Stimulated activated CD8-positive, alpha-beta memory T cell treated with anti-CD3 and anti-CD28 coated beads, Interleukin-15, amount 100 ng/mL, for 48 hours (primary cell): ENCODE measurements at regions not wholly inside any gene's neighbourhood (a gene's known extent, or its start where the extent isn't known, plus 50 kb on each side); places are given as distances from the start of the nearest gene placed in this dataset.

Experiments
- DNase-seq, 2 donors: peaks; one replicate each; pipeline ENCODE4 v3.0.0-alpha.2; 2020; ENCODE audit warnings: low read depth in 2 of 2

DNA sequence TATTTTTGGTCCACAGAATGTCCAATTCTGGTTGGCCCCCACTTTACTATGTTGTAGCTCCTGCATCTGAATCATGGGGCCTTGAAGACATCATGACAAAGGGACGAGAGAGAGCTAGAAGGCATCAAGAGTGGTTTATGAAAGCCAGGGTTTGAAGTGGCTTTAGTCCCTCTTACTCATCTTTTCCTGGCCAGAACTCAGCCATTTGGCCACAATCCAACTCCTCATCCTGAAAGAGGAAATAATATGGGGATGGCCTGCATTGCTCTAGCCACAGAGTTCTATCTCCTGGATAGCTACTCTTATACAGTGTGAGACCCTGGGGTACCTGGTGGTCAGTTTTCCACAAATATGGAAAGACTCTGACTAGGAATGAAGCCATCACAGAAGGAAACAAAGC, 418.9 kb downstream of the XPNPEP1 start:
- no peak for DNase-seq

DNA sequence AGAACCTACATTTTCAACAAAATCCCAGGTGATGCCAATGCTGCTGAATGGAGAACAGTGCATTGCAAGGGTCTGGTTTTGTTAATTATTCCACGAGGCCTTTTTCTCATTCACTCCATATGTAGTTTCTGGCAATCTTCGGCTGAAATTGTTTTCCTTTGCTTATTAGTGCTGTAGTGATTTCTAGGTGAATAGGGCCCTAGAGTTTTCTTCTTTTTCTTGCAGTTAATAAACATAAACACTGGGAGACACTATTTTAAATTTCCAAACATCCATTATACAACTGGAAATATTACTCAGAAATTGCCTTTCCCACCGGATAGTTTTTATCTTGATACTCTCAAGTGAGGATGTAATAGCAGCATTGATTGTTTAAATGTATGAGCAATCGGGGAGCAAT, 435.6 kb downstream of the XPNPEP1 start:
- no peak for DNase-seq

GRCh38 chr10:109480836-109481235, 442.5 kb downstream of the XPNPEP1 start:
- DNase-seq: no peak

DNA sequence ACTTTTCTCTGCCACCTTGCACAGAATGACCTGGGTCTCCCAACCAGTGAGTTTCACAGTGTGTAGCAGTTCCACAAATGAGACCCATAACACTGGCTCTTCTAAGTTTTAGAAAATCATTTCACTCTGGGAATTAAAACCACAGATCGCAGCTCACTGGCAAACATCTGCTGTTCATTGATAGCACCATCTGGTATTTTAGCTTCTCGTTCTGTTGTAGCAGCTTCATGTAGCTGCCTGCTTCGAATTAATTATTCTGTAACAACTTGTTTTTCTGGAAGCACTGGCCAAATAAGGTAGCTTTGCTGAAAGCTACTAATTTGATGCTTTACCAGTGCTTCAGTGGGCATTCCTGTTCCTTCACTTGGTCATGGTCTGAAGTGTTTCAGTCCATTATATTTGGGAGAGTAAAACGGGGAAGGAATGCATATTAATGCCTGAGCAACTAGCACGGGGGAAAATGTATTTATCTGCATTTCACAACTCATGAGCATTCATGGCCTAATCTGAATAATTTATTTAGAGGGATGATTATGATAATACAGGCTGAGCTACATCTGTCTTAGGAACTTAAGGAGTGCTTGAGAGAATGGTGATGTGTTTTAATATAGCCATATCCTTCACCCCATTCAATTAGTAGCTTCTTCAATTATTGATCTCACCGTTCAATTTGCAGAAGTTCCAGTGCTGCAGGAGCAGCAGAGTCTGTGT, 447.4 kb downstream of the XPNPEP1 start:
- DNase-seq: no peak

GRCh38 chr10:109474812-109475211, 448.5 kb downstream of the XPNPEP1 start:
- DNase-seq: no peak

DNA sequence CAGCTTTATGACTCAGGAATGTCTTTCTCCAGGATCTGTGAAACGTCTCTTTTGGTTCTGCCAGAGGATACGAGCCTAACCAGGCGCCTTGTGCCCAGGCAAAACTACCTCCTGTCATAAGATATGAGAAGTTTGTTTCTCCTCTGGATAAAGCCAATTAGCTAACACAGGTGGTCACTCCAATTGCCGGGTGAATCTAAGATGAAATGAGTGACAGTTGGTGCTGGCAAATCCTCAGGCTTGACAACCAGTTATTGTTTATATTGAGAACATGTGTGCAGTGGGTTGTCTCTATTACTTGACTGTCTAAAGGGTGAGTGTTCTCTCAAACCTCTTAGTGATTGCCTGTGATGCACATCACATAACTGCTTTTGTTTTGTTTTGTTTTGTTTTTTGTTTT, 449.1 kb downstream of the XPNPEP1 start:
- no peak for DNase-seq

GRCh38 chr10:109467551-109467950, 455.8 kb downstream of the XPNPEP1 start:
- DNase-seq: no peak

DNA sequence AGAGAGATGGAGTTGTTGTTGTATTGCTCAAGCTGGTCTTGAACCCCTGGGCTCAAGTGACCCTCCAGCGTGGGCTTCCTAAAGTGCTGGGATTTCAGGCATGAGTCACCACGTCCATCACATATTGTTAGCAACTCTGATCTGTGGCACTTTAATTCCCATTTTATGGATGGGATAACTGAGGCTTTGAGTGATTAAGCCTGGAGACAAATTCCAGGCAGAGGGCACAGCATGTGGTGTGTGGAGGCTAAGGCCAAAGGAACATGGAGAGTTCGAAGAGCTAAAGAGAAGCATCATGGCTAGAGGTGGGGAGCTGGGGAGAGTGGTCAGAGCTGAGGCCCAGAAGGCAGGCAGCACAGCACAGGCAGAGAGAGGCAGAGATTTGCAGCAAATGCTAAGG, 458.4 kb downstream of the XPNPEP1 start:
- DNase-seq: no peak

GRCh38 chr10:109457302-109457638, 466.0 kb downstream of the XPNPEP1 start:
- no peak for DNase-seq

GRCh38 chr10:109456566-109457301, 466.6 kb downstream of the XPNPEP1 start:
- DNase-seq: no peak

DNA sequence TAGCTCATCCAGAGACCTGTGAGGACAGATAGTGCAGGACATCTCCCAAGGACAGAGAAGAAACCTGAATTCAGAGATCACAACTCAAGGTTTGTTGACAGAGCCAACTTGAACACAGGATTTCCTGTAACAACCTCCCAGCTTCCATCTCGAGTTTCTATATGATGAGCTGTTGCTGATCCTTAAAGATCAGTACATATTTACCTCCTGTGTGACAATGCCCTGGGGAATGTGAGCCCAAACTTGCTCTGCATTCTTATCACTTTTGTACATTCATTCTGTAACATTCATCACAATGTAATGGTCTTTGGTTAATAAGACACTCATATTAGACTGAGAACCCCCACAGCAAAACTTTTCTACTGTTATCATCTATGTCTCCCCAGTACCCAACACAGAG, 468.6 kb downstream of the XPNPEP1 start:
- no peak for DNase-seq

DNA sequence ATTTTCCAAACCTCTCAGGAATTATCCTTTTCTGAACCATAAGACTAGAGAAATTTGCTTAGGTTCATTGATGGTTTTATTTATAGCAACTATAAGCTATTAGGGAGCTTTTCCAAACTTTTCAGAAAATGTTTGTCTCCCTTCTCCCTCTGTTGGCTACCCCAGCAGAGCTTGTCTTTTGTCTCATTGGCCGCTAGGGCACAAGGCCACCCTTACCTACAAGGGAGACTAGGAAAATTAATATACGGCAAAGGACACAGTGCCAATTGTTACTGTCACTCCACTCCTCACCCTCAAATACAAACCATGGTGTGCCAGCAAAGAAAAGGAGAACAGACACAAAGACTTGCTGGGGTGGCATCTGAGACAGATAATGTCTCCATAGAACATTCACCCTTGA, 471.4 kb downstream of the XPNPEP1 start:
- no peak for DNase-seq

- no peak for DNase-seq
Measured at GRCh38 chr10:109450702-109451101, 472.6 kb downstream of the XPNPEP1 start.

DNA sequence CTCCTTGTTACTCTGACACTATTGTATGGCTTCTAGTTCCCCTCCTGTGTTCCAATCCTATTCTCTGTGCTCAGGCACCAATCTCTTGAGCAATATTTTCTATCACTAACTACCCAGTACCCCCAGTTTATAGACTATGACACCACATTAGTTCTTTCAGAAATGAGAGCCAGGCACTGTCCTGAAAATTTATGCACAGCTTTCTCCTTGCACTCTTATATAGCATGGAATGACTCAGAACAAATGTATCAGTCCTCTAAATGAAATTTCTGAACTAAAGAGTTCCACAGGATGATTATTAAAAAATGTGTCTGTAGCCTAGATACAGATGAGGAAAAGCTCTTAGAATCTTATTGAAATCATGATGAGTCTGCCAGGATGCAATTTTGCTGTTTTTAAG, 489.9 kb downstream of the XPNPEP1 start:
- no peak for DNase-seq

DNA sequence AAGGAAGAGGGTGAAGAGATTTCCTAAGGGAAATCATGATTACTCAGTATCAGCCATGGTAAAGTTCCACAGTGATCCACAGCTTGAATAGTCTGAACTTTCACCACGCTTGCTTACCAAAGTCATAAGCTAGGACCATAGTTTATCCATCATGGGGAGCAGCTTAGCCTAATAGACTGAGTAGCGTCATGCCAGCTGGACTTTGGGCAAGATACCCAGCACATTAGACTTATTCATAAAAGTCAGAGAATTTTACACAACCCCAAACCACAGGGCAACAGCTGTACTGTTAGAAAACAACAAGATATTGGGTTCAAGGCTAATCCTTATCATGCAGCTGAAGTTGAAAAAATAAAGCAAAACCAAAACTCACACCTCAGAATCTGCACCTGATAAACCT, 491.0 kb downstream of the XPNPEP1 start:
- DNase-seq: no peak

GRCh38 chr10:109430799-109431198, 492.5 kb downstream of the XPNPEP1 start:
- no peak for DNase-seq

DNA sequence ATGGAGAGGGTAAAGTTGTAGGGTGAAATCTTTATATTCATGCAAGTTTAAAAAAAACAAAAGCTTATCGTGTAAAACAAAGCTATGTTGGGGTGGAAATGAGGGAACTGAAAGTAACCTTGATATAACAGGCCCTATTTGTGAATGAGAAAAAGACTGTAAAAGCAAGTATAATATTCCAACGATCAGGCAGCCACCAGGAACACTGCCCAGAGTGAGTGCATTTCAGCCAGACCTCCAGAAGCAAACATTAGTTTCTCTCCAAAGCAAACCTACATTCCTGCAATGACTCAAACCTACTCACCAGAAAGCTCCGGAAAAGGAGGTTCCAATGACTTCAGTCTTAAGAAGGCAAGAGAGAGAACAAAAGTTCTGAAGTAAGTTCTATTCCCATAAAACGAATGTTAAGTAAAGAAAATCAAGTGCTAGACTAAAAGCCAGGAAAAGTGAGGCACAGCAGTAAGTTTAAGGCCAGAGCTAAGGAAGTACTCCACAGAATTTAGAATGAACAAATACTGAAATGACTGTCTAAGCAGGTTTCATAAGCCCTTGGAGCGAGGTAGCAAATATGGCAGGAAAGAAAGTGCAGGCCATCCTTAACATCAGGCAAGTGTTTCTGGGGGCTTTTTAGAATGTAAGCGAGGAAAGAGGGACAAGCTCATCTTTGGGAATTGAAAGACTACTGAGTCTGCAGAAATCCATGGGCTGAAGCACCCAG, 493.1 kb downstream of the XPNPEP1 start:
- DNase-seq: no peak

- no peak for DNase-seq
Measured at GRCh38 chr10:109428775-109429491, 494.4 kb downstream of the XPNPEP1 start.

GRCh38 chr10:109427411-109427810, 495.9 kb downstream of the XPNPEP1 start:
- DNase-seq: no peak

DNA sequence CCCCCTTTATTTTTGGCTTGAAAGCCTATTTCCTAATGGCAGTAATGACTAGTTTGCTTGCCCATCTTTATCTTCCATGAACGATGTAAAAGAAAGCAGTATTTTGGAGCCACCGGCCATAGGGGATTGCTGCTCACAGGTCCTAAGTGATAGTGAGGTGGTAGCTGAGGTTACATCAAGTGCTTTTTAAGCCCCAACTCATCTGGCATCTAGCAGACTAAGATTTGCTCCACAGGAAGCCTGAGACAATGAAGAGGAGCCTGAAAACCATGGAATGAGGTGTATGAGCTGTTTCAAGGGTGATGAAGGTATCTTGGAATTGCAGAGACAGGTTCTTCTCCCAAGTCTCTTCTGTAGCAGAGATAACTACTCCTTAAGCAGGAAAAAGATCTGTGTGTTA, 496.3 kb downstream of the XPNPEP1 start:
- DNase-seq: no peak

DNA sequence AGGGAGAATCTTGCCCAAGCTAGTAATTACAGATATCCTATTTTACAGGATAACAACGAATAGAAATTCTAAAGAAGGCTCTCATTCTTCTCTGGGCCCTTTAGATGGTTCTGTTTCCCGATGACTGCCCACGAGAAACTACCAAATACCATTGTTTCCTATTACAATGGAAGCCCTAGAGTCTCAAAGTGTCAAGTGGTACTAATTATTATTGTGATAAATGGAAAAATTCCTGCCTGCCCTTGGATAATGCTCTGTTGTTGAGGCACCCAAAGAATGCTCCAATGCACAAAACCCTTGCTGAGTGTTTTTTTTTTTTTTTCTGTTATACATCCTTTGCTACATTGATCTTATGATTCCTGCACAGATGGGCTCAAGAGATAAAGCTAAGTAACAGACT, 504.5 kb downstream of the XPNPEP1 start:
- DNase-seq: no peak

DNA sequence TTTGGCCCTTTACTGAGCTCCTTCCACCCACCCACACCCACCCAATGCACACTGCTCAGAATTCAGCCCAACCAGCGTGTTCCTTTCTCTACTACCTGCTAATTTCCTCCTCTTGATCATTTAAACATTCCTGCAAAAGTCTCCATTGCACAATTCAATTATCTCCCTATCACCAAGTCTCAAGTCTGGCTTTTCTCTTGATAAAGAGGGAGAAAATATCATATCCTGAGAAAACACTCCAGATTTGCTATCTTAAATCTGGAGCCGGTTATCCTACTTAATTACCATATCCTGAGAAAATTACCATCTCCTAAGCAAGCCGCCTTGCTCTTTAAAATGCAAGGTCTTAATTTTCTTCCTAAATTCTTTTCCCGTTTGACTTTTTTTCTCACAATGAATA, 505.5 kb downstream of the XPNPEP1 start:
- DNase-seq: no peak
